Neural cell (in vitro differentiated cells): ENCODE measurements at regions not wholly inside any gene's neighbourhood (a gene's known extent, or its start where the extent isn't known, plus 50 kb on each side); places are given as distances from the start of the nearest gene placed in this dataset.

Experiments used
- H2AFZ ChIP-seq: fragments of 200-600, 300-800 bp; sonication (generic), shearing (Covaris generic); 2 replicates; pipeline ENCODE4 v1.6.0; 2014; ENCODE audit warnings: low read depth, mild to moderate bottlenecking, antibody characterized with exemption, low read length, moderate library complexity
- H3F3A ChIP-seq: fragments of 200-600 bp; shearing (Covaris generic); 2 replicates; pipeline ENCODE4 v1.6.1; 2016; ENCODE audit warnings: mild to moderate bottlenecking, moderate library complexity, mixed read lengths, antibody characterized with exemption, low read length; ENCODE audit not compliant: insufficient read depth, poor library complexity, severe bottlenecking
- H3K27ac ChIP-seq: fragments of 200-600, 300-800 bp; sonication (generic), shearing (Covaris generic); 2 replicates; pipeline ENCODE4 v1.5.1; 2014; ENCODE audit warnings: mild to moderate bottlenecking, low read length, moderate library complexity
- H3K27me3 ChIP-seq: fragments of 300-800, 200-600 bp; sonication (generic), shearing (Covaris generic); 2 replicates; pipeline ENCODE4 v1.6.0; 2014; ENCODE audit warnings: mild to moderate bottlenecking, low read depth, low read length, moderate library complexity; ENCODE audit not compliant: insufficient read depth
- H3K36me3 ChIP-seq: fragments of 300-800, 200-600 bp; sonication (generic), shearing (Covaris generic); 2 replicates; pipeline ENCODE4 v1.5.1; 2014; ENCODE audit warnings: mild to moderate bottlenecking, antibody characterized with exemption, low read length, moderate library complexity; ENCODE audit not compliant: insufficient read depth
- H3K4me2 ChIP-seq: fragments of 300-800, 200-600 bp; sonication (generic), shearing (Covaris generic); 2 replicates; pipeline ENCODE4 v1.6.0; 2014; ENCODE audit warnings: mild to moderate bottlenecking, low read length
- H3K4me3 ChIP-seq: fragments of 300-800, 200-600 bp; sonication (generic), shearing (Covaris generic); 2 replicates; pipeline ENCODE4 v1.5.1; 2014; ENCODE audit warnings: mild to moderate bottlenecking, low read length, moderate library complexity
- H3K79me2 ChIP-seq: fragments of 200-600 bp; shearing (Covaris generic); replicated peaks from 2 replicates; pipeline ENCODE4 v1.6.0; 2014; ENCODE audit warnings: mild to moderate bottlenecking, low read length, moderate library complexity; ENCODE audit not compliant: insufficient read depth
- H3K9ac ChIP-seq: fragments of 300-800, 200-600 bp; sonication (generic), shearing (Covaris generic); 2 replicates; pipeline ENCODE4 v1.6.1; 2016; ENCODE audit warnings: mild to moderate bottlenecking, low read length, mixed read lengths
- H3K9me2 ChIP-seq: fragments of 200-600 bp; shearing (Covaris generic); 2 replicates; pipeline ENCODE4 v1.6.1; 2016; ENCODE audit warnings: mild to moderate bottlenecking, low read length, mixed read lengths; ENCODE audit not compliant: insufficient read depth
- H3K9me3 ChIP-seq: fragments of 200-600, 300-800 bp; sonication (generic), shearing (Covaris generic); 2 replicates; pipeline ENCODE4 v1.6.1; 2016; ENCODE audit warnings: mild to moderate bottlenecking, mixed run types, low read length, moderate library complexity, mixed read lengths
- H4K20me1 ChIP-seq: fragments of 200-600 bp; shearing (Covaris generic); 2 replicates; pipeline ENCODE4 v1.6.1; 2016; ENCODE audit warnings: mild to moderate bottlenecking, mixed run types; ENCODE audit not compliant: insufficient read depth
- EP300 ChIP-seq: fragments of 450-650 bp; conservative IDR thresholded peaks from 2 replicates; pipeline ENCODE4 v1.6.1; 2014; ENCODE audit warnings: antibody characterized with exemption, mild to moderate bottlenecking, moderate library complexity; ENCODE audit not compliant: poor library complexity, severe bottlenecking
- MXI1 ChIP-seq: fragments of 450-650 bp; conservative IDR thresholded peaks from 2 replicates; pipeline ENCODE4 v1.6.1; 2014; ENCODE audit warnings: antibody characterized with exemption, mild to moderate bottlenecking; ENCODE audit not compliant: poor library complexity, severe bottlenecking
- REST ChIP-seq: IDR thresholded peaks from 2 replicates; pipeline ENCODE4 v1.6.1; 2012; ENCODE audit warnings: borderline replicate concordance
- SMC3 ChIP-seq: fragments of 450-650 bp; conservative IDR thresholded peaks from 2 replicates; pipeline ENCODE4 v1.6.1; 2014; ENCODE audit warnings: antibody characterized with exemption, mild to moderate bottlenecking, moderate library complexity; ENCODE audit not compliant: poor library complexity
- TF ChIP-seq, protein P1 (sequence below): fragments of 450-650 bp; IDR thresholded peaks from 2 replicates; pipeline ENCODE4 v1.5.1; 2014; ENCODE audit warnings: antibody characterized with exemption, mild to moderate bottlenecking, moderate library complexity; ENCODE audit not compliant: poor library complexity, severe bottlenecking

DNA sequence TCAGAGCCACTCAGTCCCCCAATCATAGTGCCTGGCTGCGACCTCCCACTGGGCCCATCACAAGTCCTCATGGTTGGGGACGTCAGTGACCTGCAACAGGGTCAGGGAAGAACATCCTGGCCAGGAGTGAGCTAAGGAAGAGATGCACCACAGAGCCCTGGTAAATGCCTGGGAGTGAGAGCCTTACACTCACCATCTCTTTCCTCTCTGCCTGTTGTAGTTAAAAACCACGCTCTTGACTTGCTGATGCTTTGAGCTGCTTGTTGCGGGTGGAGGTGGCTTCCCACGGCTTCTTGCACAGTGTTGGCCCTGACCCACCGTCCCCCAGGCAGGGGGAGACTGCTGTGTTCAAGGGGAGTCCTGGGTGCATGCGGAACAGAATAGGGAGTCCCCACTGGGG is 91.1 kb upstream of the RGMA start:
- Histone ChIP-seq H3K27ac (no peak overlapping the region), H3K9me2 (no peaks in the 10 kb centered on the region), H3K4me3 (no peak overlapping the region), H3K79me2 (no peaks in the 10 kb centered on the region), H2AFZ (peak overlapping the region; percentile 25), H3K4me2 (no peak overlapping the region), H3K27me3 (no peaks in the 10 kb centered on the region), H3F3A (no peaks in the 10 kb centered on the region), H3K9ac (peak overlapping the region; percentile 27), H3K9me3 (no peaks in the 10 kb centered on the region), H4K20me1 (no peaks in the 10 kb centered on the region), H3K36me3 (no peaks in the 10 kb centered on the region)
- no peak for TF ChIP-seq REST
- no peak for TF ChIP-seq MXI1
- TF ChIP-seq EP300: no peak

DNA sequence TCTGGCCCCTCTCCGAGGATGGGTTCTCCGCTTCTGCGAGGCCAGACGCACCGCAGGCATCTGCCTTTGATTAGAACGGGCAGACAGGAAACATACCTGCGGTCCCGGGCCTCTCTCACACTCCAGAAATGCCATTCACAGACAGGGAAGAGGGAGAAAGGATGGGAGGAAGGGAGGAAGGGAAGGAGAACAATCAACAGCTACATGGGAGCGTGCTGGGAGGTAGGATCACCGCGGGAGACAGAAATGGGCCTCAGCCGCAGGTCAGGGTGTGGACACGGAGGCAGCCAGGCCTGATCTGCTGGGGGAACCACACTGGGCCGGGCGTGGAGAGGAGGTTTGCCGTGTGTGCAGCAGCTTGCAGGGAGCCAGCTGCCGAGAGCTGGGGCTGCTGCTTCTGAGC is 90.7 kb upstream of the RGMA start:
- Histone ChIP-seq H3F3A (no peaks in the 10 kb centered on the region), H2AFZ (peak overlapping the region; percentile 25), H3K4me3 (no peak overlapping the region), H3K9me2 (no peaks in the 10 kb centered on the region), H3K4me2 (no peak overlapping the region), H3K27ac (no peak overlapping the region), H3K27me3 (no peaks in the 10 kb centered on the region), H4K20me1 (no peaks in the 10 kb centered on the region), H3K36me3 (no peaks in the 10 kb centered on the region), H3K9me3 (no peaks in the 10 kb centered on the region), H3K9ac (peak overlapping the region; percentile 27), H3K79me2 (no peaks in the 10 kb centered on the region)
- TF ChIP-seq REST (no peak), MXI1 (no peak), SMC3 (no peak)
- TF ChIP-seq, protein P1, sequence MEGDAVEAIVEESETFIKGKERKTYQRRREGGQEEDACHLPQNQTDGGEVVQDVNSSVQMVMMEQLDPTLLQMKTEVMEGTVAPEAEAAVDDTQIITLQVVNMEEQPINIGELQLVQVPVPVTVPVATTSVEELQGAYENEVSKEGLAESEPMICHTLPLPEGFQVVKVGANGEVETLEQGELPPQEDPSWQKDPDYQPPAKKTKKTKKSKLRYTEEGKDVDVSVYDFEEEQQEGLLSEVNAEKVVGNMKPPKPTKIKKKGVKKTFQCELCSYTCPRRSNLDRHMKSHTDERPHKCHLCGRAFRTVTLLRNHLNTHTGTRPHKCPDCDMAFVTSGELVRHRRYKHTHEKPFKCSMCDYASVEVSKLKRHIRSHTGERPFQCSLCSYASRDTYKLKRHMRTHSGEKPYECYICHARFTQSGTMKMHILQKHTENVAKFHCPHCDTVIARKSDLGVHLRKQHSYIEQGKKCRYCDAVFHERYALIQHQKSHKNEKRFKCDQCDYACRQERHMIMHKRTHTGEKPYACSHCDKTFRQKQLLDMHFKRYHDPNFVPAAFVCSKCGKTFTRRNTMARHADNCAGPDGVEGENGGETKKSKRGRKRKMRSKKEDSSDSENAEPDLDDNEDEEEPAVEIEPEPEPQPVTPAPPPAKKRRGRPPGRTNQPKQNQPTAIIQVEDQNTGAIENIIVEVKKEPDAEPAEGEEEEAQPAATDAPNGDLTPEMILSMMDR: no peak
